WERI-Rb-1 (cell line): ENCODE measurements at regions not wholly inside any gene's neighbourhood (a gene's known extent, or its start where the extent isn't known, plus 50 kb on each side); places are given as distances from the start of the nearest gene placed in this dataset.

Experiments
- DNase-seq: peaks from one replicate; pipeline ENCODE4 v3.0.0-alpha.2; 2020
- H3K27ac ChIP-seq: fragments of 250-450 bp; sonication (Bioruptor Pico); 2 replicates; pipeline ENCODE4 v1.5.1; 2020; ENCODE audit warnings: mild to moderate bottlenecking, moderate library complexity
- H3K27me3 ChIP-seq: fragments of 250-450 bp; sonication (Bioruptor Pico); 2 replicates; pipeline ENCODE4 v1.5.1; 2021; ENCODE audit warnings: mild to moderate bottlenecking, low read depth, moderate library complexity; ENCODE audit not compliant: insufficient read depth, severe bottlenecking
- H3K36me3 ChIP-seq: fragments of 250-450 bp; sonication (Bioruptor Pico); 2 replicates; pipeline ENCODE4 v1.5.1; 2020; ENCODE audit warnings: mild to moderate bottlenecking, moderate library complexity
- H3K4me3 ChIP-seq: 2 replicates; pipeline ENCODE4 v1.5.1; 2011; ENCODE audit warnings: low read depth, mild to moderate bottlenecking, control low read depth, low read length
- H3K9me3 ChIP-seq: fragments of 250-450 bp; sonication (Bioruptor Pico); 2 replicates; pipeline ENCODE4 v1.5.1; 2021; ENCODE audit warnings: mild to moderate bottlenecking, moderate library complexity; ENCODE audit not compliant: severe bottlenecking
- CTCF ChIP-seq: IDR thresholded peaks from 2 replicates; pipeline ENCODE4 v1.5.1; 2011; ENCODE audit warnings: low read depth, mild to moderate bottlenecking, control low read depth, inconsistent platforms, low read length

GRCh38 chr4:92099861-92100260 is 203.9 kb upstream of the GRID2 start:
- no peak for DNase-seq
- H3K27ac ChIP-seq = no peak overlapping the region
- no peak for TF ChIP-seq CTCF

GRCh38 chr4:92100975-92101374 is 202.8 kb upstream of the GRID2 start:
- no peak overlapping the region for H3K4me3 ChIP-seq
- H3K9me3 ChIP-seq = no peaks in the 10 kb centered on the region
- H3K27me3 ChIP-seq = no peaks in the 10 kb centered on the region
- no peak for DNase-seq
- no peak overlapping the region for H3K27ac ChIP-seq
- TF ChIP-seq CTCF = no peak
- H3K36me3 ChIP-seq = no peaks in the 10 kb centered on the region

More at GRCh38 chr4:92099861-92100260, 203.9 kb upstream of the GRID2 start:
- Histone ChIP-seq H3K4me3 (no peak overlapping the region), H3K27me3 (no peaks in the 10 kb centered on the region), H3K9me3 (no peaks in the 10 kb centered on the region), H3K36me3 (no peaks in the 10 kb centered on the region)

GRCh38 chr4:92101737-92102172 is 202.0 kb upstream of the GRID2 start:
- no peak for DNase-seq
- Histone ChIP-seq H3K4me3 (no peak overlapping the region), H3K36me3 (no peaks in the 10 kb centered on the region), H3K27me3 (no peaks in the 10 kb centered on the region), H3K27ac (no peak overlapping the region), H3K9me3 (no peaks in the 10 kb centered on the region)
- no peak for TF ChIP-seq CTCF

- H3K9me3 ChIP-seq = no peaks in the 10 kb centered on the region
- TF ChIP-seq CTCF = no peak
- no peak for DNase-seq
- no peaks in the 10 kb centered on the region for H3K27me3 ChIP-seq
- H3K4me3 ChIP-seq = no peak overlapping the region
- H3K36me3 ChIP-seq = no peaks in the 10 kb centered on the region
- no peak overlapping the region for H3K27ac ChIP-seq
Measured at GRCh38 chr4:92104506-92104905, 199.3 kb upstream of the GRID2 start.

GRCh38 chr4:92106816-92107215 is 196.9 kb upstream of the GRID2 start:
- no peak for DNase-seq
- Histone ChIP-seq H3K27me3 (no peaks in the 10 kb centered on the region), H3K27ac (no peak overlapping the region), H3K36me3 (no peaks in the 10 kb centered on the region), H3K9me3 (no peaks in the 10 kb centered on the region), H3K4me3 (no peak overlapping the region)
- no peak for TF ChIP-seq CTCF

- no peaks in the 10 kb centered on the region for H3K9me3 ChIP-seq
- H3K27ac ChIP-seq = no peak overlapping the region
- no peak overlapping the region for H3K4me3 ChIP-seq
- no peaks in the 10 kb centered on the region for H3K27me3 ChIP-seq
- DNase-seq = no peak
- no peaks in the 10 kb centered on the region for H3K36me3 ChIP-seq
- no peak for TF ChIP-seq CTCF
Measured at GRCh38 chr4:92111493-92111892, 192.3 kb upstream of the GRID2 start.
